ENCODE measurements at regions not wholly inside any gene's neighbourhood (a gene's known extent, or its start where the extent isn't known, plus 50 kb on each side); places are given as distances from the start of the nearest gene placed in this dataset.

DNA sequence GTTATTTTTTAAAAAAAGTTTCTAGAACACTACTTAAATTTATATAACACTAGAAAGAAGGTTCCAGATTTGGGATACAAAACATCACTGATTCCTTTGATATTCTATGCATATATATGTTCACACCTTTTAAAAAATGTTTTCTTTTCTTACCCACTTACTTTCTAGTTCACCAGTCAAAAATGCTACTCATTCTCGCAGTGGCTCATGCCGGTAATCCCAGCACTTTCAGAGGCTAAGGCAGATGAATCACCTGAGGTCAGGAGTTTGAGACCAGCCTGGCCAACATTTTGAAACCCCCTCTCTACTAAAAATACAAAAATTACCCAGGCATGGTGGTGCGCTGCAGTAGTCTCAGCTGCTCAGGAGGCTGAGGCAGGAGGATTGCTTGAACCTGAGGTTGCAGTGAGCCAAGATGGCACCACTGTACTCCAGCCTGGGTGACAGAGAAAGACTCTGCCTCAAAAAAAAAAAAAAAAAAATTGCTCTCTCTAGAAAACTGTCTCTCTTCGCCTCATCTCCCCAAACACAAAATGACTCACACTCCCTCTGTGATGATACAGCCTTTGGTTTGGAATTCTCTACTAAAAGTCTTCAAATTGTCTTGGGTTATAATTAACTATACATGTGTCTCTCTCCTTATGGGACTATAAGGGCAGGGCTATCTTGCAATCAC lies 52.6 kb upstream of the TGFBR2 start:
- no peak for DNase-seq
- TF ChIP-seq, protein P1, sequence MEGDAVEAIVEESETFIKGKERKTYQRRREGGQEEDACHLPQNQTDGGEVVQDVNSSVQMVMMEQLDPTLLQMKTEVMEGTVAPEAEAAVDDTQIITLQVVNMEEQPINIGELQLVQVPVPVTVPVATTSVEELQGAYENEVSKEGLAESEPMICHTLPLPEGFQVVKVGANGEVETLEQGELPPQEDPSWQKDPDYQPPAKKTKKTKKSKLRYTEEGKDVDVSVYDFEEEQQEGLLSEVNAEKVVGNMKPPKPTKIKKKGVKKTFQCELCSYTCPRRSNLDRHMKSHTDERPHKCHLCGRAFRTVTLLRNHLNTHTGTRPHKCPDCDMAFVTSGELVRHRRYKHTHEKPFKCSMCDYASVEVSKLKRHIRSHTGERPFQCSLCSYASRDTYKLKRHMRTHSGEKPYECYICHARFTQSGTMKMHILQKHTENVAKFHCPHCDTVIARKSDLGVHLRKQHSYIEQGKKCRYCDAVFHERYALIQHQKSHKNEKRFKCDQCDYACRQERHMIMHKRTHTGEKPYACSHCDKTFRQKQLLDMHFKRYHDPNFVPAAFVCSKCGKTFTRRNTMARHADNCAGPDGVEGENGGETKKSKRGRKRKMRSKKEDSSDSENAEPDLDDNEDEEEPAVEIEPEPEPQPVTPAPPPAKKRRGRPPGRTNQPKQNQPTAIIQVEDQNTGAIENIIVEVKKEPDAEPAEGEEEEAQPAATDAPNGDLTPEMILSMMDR (IDR thresholded peaks at IDR 0.05) = no peak
- Mint-ChIP-seq H3K9me3 (no peaks in the 10 kb centered on the region), H3K4me3 (no peak overlapping the region), H3K4me1 (peaks cover 13% of the 10 kb centered on the region), H3K27ac (no peak overlapping the region), H3K27me3 (ENCODE audit: low read depth, poor library complexity) (no peaks in the 10 kb centered on the region), H3K36me3 (ENCODE audit: low read depth) (no peaks in the 10 kb centered on the region)

- Mint-ChIP-seq H3K4me3 (no peak overlapping the region), H3K4me1 (peaks cover 13% of the 10 kb centered on the region), H3K9me3 (no peaks in the 10 kb centered on the region), H3K27me3 (ENCODE audit: low read depth, poor library complexity) (no peaks in the 10 kb centered on the region), H3K36me3 (ENCODE audit: low read depth) (no peaks in the 10 kb centered on the region), H3K27ac (no peak overlapping the region)
- no peak for DNase-seq
- TF ChIP-seq, protein P1 (IDR thresholded peaks at IDR 0.05) = no peak
Observed at GRCh38 chr3:30554317-30554690, 52.1 kb upstream of the TGFBR2 start.

DNA sequence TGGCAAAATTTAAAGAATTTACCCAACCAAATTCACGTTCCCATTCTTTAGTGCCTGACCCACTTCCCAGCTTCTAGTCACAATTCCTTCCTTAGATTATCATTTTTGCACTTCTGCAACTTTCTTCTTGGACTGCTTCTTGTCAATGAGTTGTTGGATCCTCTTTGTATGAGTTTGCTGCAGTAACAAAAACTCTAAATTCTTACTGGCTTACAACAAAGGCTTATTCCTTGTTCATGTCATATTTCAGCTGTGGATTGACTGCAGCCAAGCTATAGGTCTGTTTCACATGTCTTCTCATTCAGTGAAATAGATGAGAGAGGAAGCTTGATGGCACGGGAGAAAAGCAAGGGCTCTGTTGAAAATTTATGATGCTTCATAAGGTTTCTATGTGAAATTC lies 50.4 kb upstream of the TGFBR2 start:
- no peak for DNase-seq
- Mint-ChIP-seq H3K4me1 (peaks cover 10% of the 10 kb centered on the region), H3K27ac (no peak overlapping the region), H3K9me3 (no peaks in the 10 kb centered on the region), H3K4me3 (no peak overlapping the region), H3K27me3 (ENCODE audit: low read depth, poor library complexity) (no peaks in the 10 kb centered on the region), H3K36me3 (ENCODE audit: low read depth) (no peaks in the 10 kb centered on the region)
- TF ChIP-seq, protein P1 (IDR thresholded peaks at IDR 0.05) = no peak
